HCT116 (cell line): ENCODE measurements at regions not wholly inside any gene's neighbourhood (a gene's known extent, or its start where the extent isn't known, plus 50 kb on each side); places are given as distances from the start of the nearest gene placed in this dataset.

Source experiments
- ATAC-seq: fragments of 200-7000 bp; cut with Tn5 transposase; 2 replicates; pipeline ENCODE4 v1.9.1; 2020; ENCODE audit warnings: mild to moderate bottlenecking, moderate library complexity
- BruUV-seq: library from RNA; stranded (reverse); fragments of 400-500 nt; replicated peaks from 2 replicates; lab custom pipeline; 2021; lab: Mats Ljungman, UMichigan
- CTCF ChIA-PET: fragments of 300-600 bp; sonication (Branson Sonifier 250); formaldehyde crosslinking; loops from one replicate; lab custom pipeline; 2021; ENCODE audit warnings: antibody characterized with exemption; lab: Charles Lee
- POLR2A ChIA-PET: fragments of 300-600, 350-600 bp; sonication (Branson Sonifier 250); formaldehyde crosslinking; loops from one replicate; lab custom pipeline; 2021; ENCODE audit warnings: antibody characterized with exemption; lab: Charles Lee
- RAD21 ChIA-PET, 2 experiments: fragments of 300-600 bp; sonication (Branson Sonifier 250); formaldehyde crosslinking; loops; one replicate each; lab custom pipeline; 2023; ENCODE audit warnings: low total read pairs in 2 of 2; ENCODE audit not compliant: uncharacterized antibody in 2 of 2, unreplicated experiment in 2 of 2, low non-redundant PET in 1 of 2; lab: Charles Lee
- DNase-seq: peaks from one replicate; pipeline ENCODE4 v3.0.0-alpha.2; 2010; ENCODE audit warnings: low read depth, low spot score
- H2AFZ ChIP-seq: fragments of 200-600 bp; shearing (Covaris generic), sonication (generic); 2 replicates; pipeline ENCODE4 v1.6.1; 2017; ENCODE audit warnings: low read depth, mixed run types, mixed read lengths, antibody characterized with exemption, low read length; ENCODE audit not compliant: poor library complexity, severe bottlenecking
- H3K27ac ChIP-seq: 2 replicates; pipeline ENCODE4 v1.5.1; 2012; ENCODE audit warnings: low read depth, low read length
- H3K27me3 ChIP-seq: fragments of 200-600 bp; sonication (generic); 2 replicates; pipeline ENCODE4 v1.6.1; 2016; ENCODE audit warnings: mixed run types, low read length, mixed read lengths; ENCODE audit not compliant: insufficient read depth
- H3K36me3 ChIP-seq, 2 experiments: fragments of 200-500 bp in 1 of 2; fragments of 200-600 bp in 1 of 2; sonication (Bioruptor generic) in 1 of 2; sonication (generic) in 1 of 2; 2 replicates each; pipeline versions ENCODE4 v1.5.1 to v1.6.1; 2014 to 2016; ENCODE audit warnings: low read length in 2 of 2, inconsistent platforms in 1 of 2, mixed read lengths in 1 of 2, mixed run types in 1 of 2; ENCODE audit not compliant: insufficient read depth in 2 of 2, control insufficient read depth in 1 of 2
- H3K4me1 ChIP-seq, 2 experiments: fragments of 200-600 bp in 1 of 2; sonication (generic) in 1 of 2; 2 replicates each; pipeline versions ENCODE4 v1.5.1 to v1.6.1; 2012 to 2017; ENCODE audit warnings: low read length in 2 of 2, inconsistent platforms in 1 of 2, mild to moderate bottlenecking in 1 of 2, mixed read lengths in 1 of 2, mixed run types in 1 of 2, moderate library complexity in 1 of 2; ENCODE audit not compliant: insufficient read depth in 2 of 2, control insufficient read depth in 1 of 2
- H3K4me2 ChIP-seq: fragments of 200-600 bp; sonication (generic); 2 replicates; pipeline ENCODE4 v1.6.1; 2017; ENCODE audit warnings: mixed run types, low read length, mixed read lengths
- H3K4me3 ChIP-seq, 2 experiments: fragments of 200-600 bp in 1 of 2; sonication (generic) in 1 of 2; replicated peaks in 1 of 2; 2 replicates each; pipeline ENCODE4 v1.5.1; 2011 to 2016; ENCODE audit warnings: low read length in 2 of 2, control low read depth in 1 of 2, low read depth in 1 of 2, mild to moderate bottlenecking in 1 of 2, mixed read lengths in 1 of 2, mixed run types in 1 of 2
- H3K79me2 ChIP-seq: fragments of 200-600 bp; sonication (generic); 2 replicates; pipeline ENCODE4 v1.6.1; 2017; ENCODE audit warnings: mild to moderate bottlenecking, mixed run types, low read length, moderate library complexity, mixed read lengths; ENCODE audit not compliant: insufficient read depth
- H3K9ac ChIP-seq: fragments of 200-600 bp; sonication (generic); 2 replicates; pipeline ENCODE4 v1.6.1; 2016; ENCODE audit warnings: low read length, mixed read lengths
- H3K9me2 ChIP-seq: fragments of 200-600 bp; sonication (generic), shearing (Covaris generic); 2 replicates; pipeline ENCODE4 v1.6.1; 2017; ENCODE audit warnings: mixed run types, mild to moderate bottlenecking, moderate library complexity; ENCODE audit not compliant: insufficient read depth
- H3K9me3 ChIP-seq, 2 experiments: fragments of 200-500 bp in 1 of 2; fragments of 200-600 bp in 1 of 2; sonication (Bioruptor generic) in 1 of 2; sonication (generic) in 1 of 2; 2 replicates each; pipeline ENCODE4 v1.6.1; 2014 to 2017; ENCODE audit warnings: low read length in 2 of 2, mixed read lengths in 2 of 2, inconsistent platforms in 1 of 2, low read depth in 1 of 2, mild to moderate bottlenecking in 1 of 2, mixed run types in 1 of 2, moderate library complexity in 1 of 2; ENCODE audit not compliant: control insufficient read depth in 1 of 2, insufficient read depth in 1 of 2
- H4K20me1 ChIP-seq: fragments of 200-600 bp; sonication (generic), shearing (Covaris generic); 2 replicates; pipeline ENCODE4 v1.6.1; 2017; ENCODE audit warnings: mixed run types, mild to moderate bottlenecking, moderate library complexity; ENCODE audit not compliant: insufficient read depth
- CBX3 ChIP-seq: IDR thresholded peaks from 2 replicates; pipeline ENCODE4 v1.6.1; 2012; ENCODE audit warnings: low read depth
- EZH2 ChIP-seq: fragments of 200-600 bp; sonication (generic); IDR thresholded peaks from 2 replicates; pipeline ENCODE4 v1.6.1; 2017; ENCODE audit warnings: antibody characterized with exemption, mixed run types
- EZH2phosphoT487 ChIP-seq: fragments of 200-600 bp; IDR thresholded peaks from 2 replicates; pipeline ENCODE4 v1.6.1; 2018; ENCODE audit warnings: antibody characterized with exemption, borderline replicate concordance
- FOSL1 ChIP-seq: IDR thresholded peaks from 2 replicates; pipeline ENCODE4 v1.6.1; 2012; ENCODE audit warnings: low read depth
- JUND ChIP-seq: IDR thresholded peaks from 2 replicates; pipeline ENCODE4 v1.6.1; 2012
- RAD21 ChIP-seq: IDR thresholded peaks from 2 replicates; pipeline ENCODE4 v1.6.1; 2012; ENCODE audit warnings: low read depth, mild to moderate bottlenecking
- REST ChIP-seq: IDR thresholded peaks from 2 replicates; pipeline ENCODE4 v1.6.1; 2012; ENCODE audit warnings: low read depth
- SIN3A ChIP-seq: IDR thresholded peaks from 2 replicates; pipeline ENCODE4 v1.6.1; 2012; ENCODE audit warnings: low read depth
- YY1 ChIP-seq: IDR thresholded peaks from 2 replicates; pipeline ENCODE4 v1.6.1; 2011; ENCODE audit warnings: low read length, low read depth, moderate library complexity, mild to moderate bottlenecking; ENCODE audit not compliant: insufficient replicate concordance; ENCODE audit errors: extremely low read depth
- ZNF274 ChIP-seq: fragments of 200-500 bp; sonication (Bioruptor generic); IDR thresholded peaks from 2 replicates; pipeline ENCODE4 v1.6.1; 2014; ENCODE audit warnings: mild to moderate bottlenecking, low read depth, low read length, inconsistent platforms
- intact Hi-C: fragments of 100-400 bp; cut with micrococcal nuclease; formaldehyde crosslinking; loops from 2 replicates; pipeline ENCODE4 v1.10.0; 2022

GRCh38 chr5:87136096-87136495, 131.6 kb upstream of the RASA1 start:
- intact Hi-C loops: no loop called here
- no peaks in the 10 kb centered on the region for H3K79me2 ChIP-seq
- H2AFZ ChIP-seq: peak overlapping the region; percentile 49
- no peak for ATAC-seq
- H3K4me1 ChIP-seq: no peaks in the 10 kb centered on the region
- no peak overlapping the region for H3K9ac ChIP-seq
- no peak overlapping the region for H3K27ac ChIP-seq
- no peaks in the 10 kb centered on the region for H3K9me2 ChIP-seq
- ChIA-PET POLR2A (no interaction called here), RAD21 (no interaction called here), CTCF (no interaction called here)
- no TSS peak for BruUV-seq
- no peaks in the 10 kb centered on the region for H3K27me3 ChIP-seq
- no peak overlapping the region for H3K4me2 ChIP-seq
- no peak overlapping the region for H3K4me3 ChIP-seq
- no peaks in the 10 kb centered on the region for H4K20me1 ChIP-seq
- TF ChIP-seq YY1 (no peak), FOSL1 (no peak), RAD21 (no peak), EZH2phosphoT487 (no peak), EZH2 (no peak)
- H3K36me3 ChIP-seq: no peaks in the 10 kb centered on the region
- H3K9me3 ChIP-seq: no peaks in the 10 kb centered on the region
- DNase-seq: no peak

- H2AFZ ChIP-seq: peak overlapping the region; percentile 49
- no peak for DNase-seq
- RAD21 ChIA-PET: no interaction called here
- no peak overlapping the region for H3K4me2 ChIP-seq
- H3K9me2 ChIP-seq: no peaks in the 10 kb centered on the region
- no peak for ATAC-seq
- no peak overlapping the region for H3K4me3 ChIP-seq
- intact Hi-C loops: no loop called here
- BruUV-seq: no TSS peak
- POLR2A ChIA-PET: no interaction called here
- no peaks in the 10 kb centered on the region for H3K79me2 ChIP-seq
- no peaks in the 10 kb centered on the region for H3K4me1 ChIP-seq
- H4K20me1 ChIP-seq: no peaks in the 10 kb centered on the region
- no peaks in the 10 kb centered on the region for H3K27me3 ChIP-seq
- H3K9ac ChIP-seq: no peak overlapping the region
- H3K9me3 ChIP-seq: no peaks in the 10 kb centered on the region
- no peak for TF ChIP-seq JUND
- no peak for TF ChIP-seq REST
- no peak for TF ChIP-seq ZNF274
- TF ChIP-seq FOSL1: no peak
- TF ChIP-seq CBX3: no peak
- TF ChIP-seq SIN3A: no peak
- TF ChIP-seq EZH2: no peak
- CTCF ChIA-PET: no interaction called here
- no peaks in the 10 kb centered on the region for H3K36me3 ChIP-seq
- no peak overlapping the region for H3K27ac ChIP-seq
Measured at GRCh38 chr5:87136733-87137132, 130.9 kb upstream of the RASA1 start.
